ENCODE measurements at regions not wholly inside any gene's neighbourhood (a gene's known extent, or its start where the extent isn't known, plus 50 kb on each side); places are given as distances from the start of the nearest gene placed in this dataset.

DNA sequence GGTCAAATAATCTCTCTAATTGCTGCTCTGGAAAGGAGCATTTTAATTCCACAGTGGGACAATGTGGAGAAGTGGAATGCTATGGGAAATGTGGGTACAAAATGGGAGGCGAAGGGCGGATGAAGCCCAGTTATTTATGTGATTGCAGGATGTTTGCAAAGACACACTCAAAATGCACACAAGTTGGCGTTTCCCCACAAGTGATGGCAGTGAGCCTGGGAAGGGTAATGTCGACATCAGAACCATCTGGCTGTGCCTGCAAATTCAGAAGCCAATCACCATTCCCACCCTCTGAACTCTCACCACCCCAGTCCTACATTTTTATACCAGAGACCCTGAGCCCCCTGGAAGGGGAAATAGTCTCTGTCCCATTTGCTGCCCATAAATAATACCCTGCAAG is 201.1 kb downstream of the SOX9 start:
- no peaks in the 10 kb centered on the region for H3K27me3 ChIP-seq (ENCODE audit: control insufficient read depth, insufficient read depth, low read length)
- Mint-ChIP-seq H3K4me1 (no peaks in the 10 kb centered on the region), H3K36me3 (no peaks in the 10 kb centered on the region), H3K4me3 (no peak overlapping the region), H3K9me3 (peaks cover 0 to 17% (median 0%) of the 10 kb centered on the region in 7 donors), H3K27ac (no peak overlapping the region), H3K27me3 (peaks cover 4% of the 10 kb centered on the region)
- H3K4me1 ChIP-seq (ENCODE audit: control insufficient read depth, insufficient read depth, low read length, poor library complexity, severe bottlenecking): no peaks in the 10 kb centered on the region
- H3K4me3 ChIP-seq (ENCODE audit: low read depth, low read length): no peak overlapping the region
- no peak overlapping the region for H3K27ac ChIP-seq (ENCODE audit: insufficient read depth, low read length, poor library complexity, severe bottlenecking)
- no peaks in the 10 kb centered on the region for H3K9me3 ChIP-seq (ENCODE audit: control insufficient read depth in 2 of 2, low read length in 2 of 2)
- H3K36me3 ChIP-seq (ENCODE audit: control insufficient read depth, insufficient read depth, low read length): no peaks in the 10 kb centered on the region
- no peak for ATAC-seq (ENCODE audit: low read depth in 2 of 2)
- no peak for DNase-seq

DNA sequence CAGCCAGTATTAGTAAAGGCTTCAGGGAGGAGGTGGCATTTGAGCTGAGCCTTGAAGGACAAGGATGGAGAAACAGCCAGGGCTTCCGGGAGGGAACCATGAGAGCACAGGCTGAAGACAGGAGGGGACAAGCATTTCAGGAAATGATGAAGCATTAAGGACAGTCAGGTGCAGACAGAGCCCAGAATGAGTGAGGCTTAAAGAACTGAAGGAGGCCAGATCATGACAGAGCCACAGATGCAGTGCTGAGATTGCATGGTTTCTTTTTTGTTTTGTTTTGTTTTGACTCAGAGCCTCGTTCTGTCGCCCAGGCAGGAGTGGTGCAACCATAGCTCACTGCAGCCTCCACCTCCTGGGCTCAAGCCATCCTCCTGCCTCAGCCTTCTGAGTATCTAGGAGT is 211.5 kb downstream of the SOX9 start:
- no peaks in the 10 kb centered on the region for H3K4me1 Mint-ChIP-seq
- Histone ChIP-seq H3K36me3 (ENCODE audit: control insufficient read depth, insufficient read depth, low read length) (no peaks in the 10 kb centered on the region), H3K4me1 (ENCODE audit: control insufficient read depth, insufficient read depth, low read length, poor library complexity, severe bottlenecking) (no peaks in the 10 kb centered on the region), H3K27me3 (ENCODE audit: control insufficient read depth, insufficient read depth, low read length) (no peaks in the 10 kb centered on the region), H3K9me3 (ENCODE audit: control insufficient read depth in 2 of 2, low read length in 2 of 2) (no peaks in the 10 kb centered on the region), H3K4me3 (ENCODE audit: low read depth, low read length) (no peak overlapping the region), H3K27ac (ENCODE audit: insufficient read depth, low read length, poor library complexity, severe bottlenecking) (no peak overlapping the region)
- ATAC-seq (ENCODE audit: low read depth in 2 of 2) (no peak), DNase-seq (no peak)
- H3K27ac Mint-ChIP-seq: no peak overlapping the region
- H3K4me3 Mint-ChIP-seq: no peak overlapping the region
- no peaks in the 10 kb centered on the region for H3K27me3 Mint-ChIP-seq
- peaks cover 0 to 6% (median 0%) of the 10 kb centered on the region in 7 donors for H3K9me3 Mint-ChIP-seq
- H3K36me3 Mint-ChIP-seq: no peaks in the 10 kb centered on the region

DNA sequence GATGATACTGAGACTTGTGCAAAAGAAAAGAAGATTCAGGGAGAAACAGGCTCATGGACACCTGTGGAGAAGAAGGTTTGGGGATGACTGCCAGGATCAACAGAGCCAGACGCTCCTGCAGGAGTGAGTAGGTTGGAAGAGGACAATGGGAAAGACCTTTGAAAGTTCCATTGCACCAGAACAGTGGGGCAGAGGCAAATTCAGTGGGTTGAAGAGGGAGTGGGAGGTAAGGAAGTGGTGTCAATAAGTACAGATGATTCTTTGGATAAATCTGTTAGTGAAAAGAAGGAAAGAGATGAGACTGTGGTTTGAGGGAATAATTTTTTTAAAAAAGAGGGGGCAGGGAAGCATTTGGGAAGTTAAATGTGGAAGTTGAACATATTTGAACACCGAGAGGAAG is 212.8 kb downstream of the SOX9 start:
- Histone ChIP-seq H3K4me3 (ENCODE audit: low read depth, low read length) (no peak overlapping the region), H3K4me1 (ENCODE audit: control insufficient read depth, insufficient read depth, low read length, poor library complexity, severe bottlenecking) (no peaks in the 10 kb centered on the region), H3K27ac (ENCODE audit: insufficient read depth, low read length, poor library complexity, severe bottlenecking) (no peak overlapping the region), H3K9me3 (ENCODE audit: control insufficient read depth in 2 of 2, low read length in 2 of 2) (no peaks in the 10 kb centered on the region), H3K27me3 (ENCODE audit: control insufficient read depth, insufficient read depth, low read length) (no peaks in the 10 kb centered on the region), H3K36me3 (ENCODE audit: control insufficient read depth, insufficient read depth, low read length) (no peaks in the 10 kb centered on the region)
- DNase-seq: no peak
- no peak for ATAC-seq (ENCODE audit: low read depth in 2 of 2)
- H3K4me3 Mint-ChIP-seq: no peak overlapping the region
- no peaks in the 10 kb centered on the region for H3K27me3 Mint-ChIP-seq
- H3K9me3 Mint-ChIP-seq: peaks cover 0 to 6% (median 0%) of the 10 kb centered on the region in 7 donors
- H3K27ac Mint-ChIP-seq: no peak overlapping the region
- no peaks in the 10 kb centered on the region for H3K36me3 Mint-ChIP-seq
- H3K4me1 Mint-ChIP-seq: no peaks in the 10 kb centered on the region

DNA sequence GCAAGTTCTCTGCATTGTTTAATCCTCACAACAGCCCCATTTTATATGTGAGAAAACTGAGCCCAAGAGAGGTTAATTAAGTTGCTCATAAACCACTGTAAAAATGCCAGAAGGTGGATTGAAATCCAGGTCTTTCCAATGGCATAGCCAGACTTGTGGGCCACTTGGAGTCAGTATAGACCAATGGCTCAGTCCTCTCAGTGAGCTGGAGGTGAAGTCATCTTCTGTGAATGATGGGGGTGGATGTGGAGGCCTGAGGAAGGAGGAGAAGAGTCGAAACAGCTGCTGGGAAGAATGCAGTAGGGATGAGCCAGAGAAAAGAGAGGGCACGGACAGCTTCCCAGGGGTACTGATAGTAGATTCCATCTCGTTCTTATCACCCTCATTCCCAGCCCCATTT is 213.4 kb downstream of the SOX9 start:
- Histone ChIP-seq H3K36me3 (ENCODE audit: control insufficient read depth, insufficient read depth, low read length) (no peaks in the 10 kb centered on the region), H3K27me3 (ENCODE audit: control insufficient read depth, insufficient read depth, low read length) (no peaks in the 10 kb centered on the region), H3K4me3 (ENCODE audit: low read depth, low read length) (no peak overlapping the region), H3K27ac (ENCODE audit: insufficient read depth, low read length, poor library complexity, severe bottlenecking) (no peak overlapping the region), H3K4me1 (ENCODE audit: control insufficient read depth, insufficient read depth, low read length, poor library complexity, severe bottlenecking) (no peaks in the 10 kb centered on the region), H3K9me3 (ENCODE audit: control insufficient read depth in 2 of 2, low read length in 2 of 2) (no peaks in the 10 kb centered on the region)
- H3K4me1 Mint-ChIP-seq: no peaks in the 10 kb centered on the region
- H3K36me3 Mint-ChIP-seq: no peaks in the 10 kb centered on the region
- DNase-seq: no peak
- H3K27me3 Mint-ChIP-seq: no peaks in the 10 kb centered on the region
- peaks cover 0 to 6% (median 0%) of the 10 kb centered on the region in 7 donors for H3K9me3 Mint-ChIP-seq
- H3K27ac Mint-ChIP-seq: no peak overlapping the region
- no peak overlapping the region for H3K4me3 Mint-ChIP-seq
- ATAC-seq (ENCODE audit: low read depth in 2 of 2): no peak

DNA sequence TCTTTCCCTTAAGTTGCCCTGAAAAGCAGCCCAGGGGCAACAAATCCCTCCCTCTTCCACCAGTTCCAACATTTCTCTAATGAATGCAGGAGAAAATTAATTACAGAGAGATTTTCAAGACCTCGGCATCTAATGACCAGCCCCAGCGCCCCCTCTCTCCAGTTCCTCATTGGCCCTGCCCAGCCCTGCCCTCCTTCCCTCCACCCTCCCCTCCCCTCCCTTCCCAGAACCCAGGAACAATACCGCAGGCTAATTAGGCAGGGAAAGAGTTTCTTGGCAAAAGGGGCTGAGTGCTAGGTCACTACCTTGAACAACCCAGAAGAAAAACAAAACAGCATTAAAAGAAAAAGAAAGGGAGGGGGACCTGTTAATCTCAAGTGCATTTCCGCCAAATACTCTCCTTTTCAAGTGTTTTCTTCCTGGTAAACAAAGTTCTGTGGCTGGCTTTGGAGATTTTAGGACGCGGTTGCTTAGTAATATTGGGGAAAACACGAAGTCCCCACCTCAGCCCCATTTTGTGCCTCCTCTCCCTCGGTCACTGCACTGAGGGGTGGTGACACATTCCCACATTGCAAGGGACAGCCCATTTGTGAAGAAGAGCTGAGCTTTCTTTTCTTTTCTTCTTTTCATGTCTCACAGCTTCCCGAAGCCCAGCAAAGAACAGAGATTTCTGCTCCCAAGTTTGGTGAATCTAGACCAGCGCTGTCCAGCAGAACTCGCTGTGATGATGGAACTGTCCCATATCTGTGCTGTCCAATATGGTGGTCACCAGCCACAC is 215.4 kb downstream of the SOX9 start:
- no peak for ATAC-seq (ENCODE audit: low read depth in 2 of 2)
- no peaks in the 10 kb centered on the region for H3K36me3 ChIP-seq (ENCODE audit: control insufficient read depth, insufficient read depth, low read length)

DNA sequence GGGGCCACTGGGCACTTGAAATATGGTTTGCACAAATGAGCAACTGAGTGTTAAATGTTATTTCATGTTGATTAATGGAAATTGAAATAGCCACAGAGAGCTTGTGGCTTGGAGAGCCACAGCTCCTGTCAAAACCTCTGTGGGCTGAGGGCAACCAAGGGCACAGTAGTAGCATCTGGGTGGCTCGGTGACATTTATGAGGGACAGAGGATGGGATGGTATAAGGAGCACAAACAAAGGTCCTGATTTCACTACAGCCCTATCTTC is 215.9 kb downstream of the SOX9 start:
- Histone ChIP-seq H3K27ac (ENCODE audit: insufficient read depth, low read length, poor library complexity, severe bottlenecking) (no peak overlapping the region), H3K4me1 (ENCODE audit: control insufficient read depth, insufficient read depth, low read length, poor library complexity, severe bottlenecking) (no peaks in the 10 kb centered on the region), H3K9me3 (ENCODE audit: control insufficient read depth in 2 of 2, low read length in 2 of 2) (no peaks in the 10 kb centered on the region), H3K27me3 (ENCODE audit: control insufficient read depth, insufficient read depth, low read length) (no peaks in the 10 kb centered on the region), H3K36me3 (ENCODE audit: control insufficient read depth, insufficient read depth, low read length) (no peaks in the 10 kb centered on the region), H3K4me3 (ENCODE audit: low read depth, low read length) (no peak overlapping the region)
- no peaks in the 10 kb centered on the region for H3K36me3 Mint-ChIP-seq
- peaks cover 0 to 6% (median 0%) of the 10 kb centered on the region in 7 donors for H3K9me3 Mint-ChIP-seq
- H3K27me3 Mint-ChIP-seq: no peaks in the 10 kb centered on the region
- ATAC-seq (ENCODE audit: low read depth in 2 of 2) (no peak), DNase-seq (no peak)
- H3K4me1 Mint-ChIP-seq: no peaks in the 10 kb centered on the region
- no peak overlapping the region for H3K4me3 Mint-ChIP-seq
- no peak overlapping the region for H3K27ac Mint-ChIP-seq

More for the DNA sequence above, 215.4 kb downstream of the SOX9 start:
- Mint-ChIP-seq H3K27me3 (no peaks in the 10 kb centered on the region), H3K9me3 (peaks cover 0 to 6% (median 0%) of the 10 kb centered on the region in 7 donors), H3K27ac (no peak overlapping the region), H3K36me3 (no peaks in the 10 kb centered on the region), H3K4me1 (no peaks in the 10 kb centered on the region), H3K4me3 (no peak overlapping the region)
- DNase-seq: no peak
- Histone ChIP-seq H3K9me3 (ENCODE audit: control insufficient read depth in 2 of 2, low read length in 2 of 2) (no peaks in the 10 kb centered on the region), H3K27me3 (ENCODE audit: control insufficient read depth, insufficient read depth, low read length) (no peaks in the 10 kb centered on the region), H3K4me1 (ENCODE audit: control insufficient read depth, insufficient read depth, low read length, poor library complexity, severe bottlenecking) (no peaks in the 10 kb centered on the region), H3K27ac (ENCODE audit: insufficient read depth, low read length, poor library complexity, severe bottlenecking) (no peak overlapping the region), H3K4me3 (ENCODE audit: low read depth, low read length) (no peak overlapping the region)

DNA sequence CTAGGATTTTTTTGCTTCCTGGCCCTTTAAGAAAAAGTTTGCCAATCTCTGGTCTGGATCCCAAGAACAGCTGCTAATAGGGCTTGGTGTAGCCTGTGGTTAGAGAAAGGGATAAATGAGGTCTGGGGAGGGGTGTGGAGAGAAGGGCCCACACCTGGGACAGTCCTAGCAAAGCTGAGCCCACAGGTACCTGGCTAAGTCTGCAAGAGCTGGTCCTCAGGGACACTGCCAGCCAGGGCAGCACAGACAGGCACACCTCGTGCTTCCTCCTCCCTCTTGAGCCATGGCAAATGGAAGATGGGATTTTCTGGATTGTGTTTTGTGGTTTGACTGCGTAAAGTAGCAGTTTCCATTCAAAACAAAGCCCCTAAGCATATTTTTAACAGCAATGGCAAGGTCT is 217.5 kb downstream of the SOX9 start:
- no peak for ATAC-seq (ENCODE audit: low read depth in 2 of 2)
- Mint-ChIP-seq H3K36me3 (no peaks in the 10 kb centered on the region), H3K27ac (no peak overlapping the region)

More for the DNA sequence above, 217.5 kb downstream of the SOX9 start:
- Histone ChIP-seq H3K9me3 (ENCODE audit: control insufficient read depth in 2 of 2, low read length in 2 of 2) (no peaks in the 10 kb centered on the region), H3K36me3 (ENCODE audit: control insufficient read depth, insufficient read depth, low read length) (no peaks in the 10 kb centered on the region), H3K27ac (ENCODE audit: insufficient read depth, low read length, poor library complexity, severe bottlenecking) (no peak overlapping the region), H3K4me1 (ENCODE audit: control insufficient read depth, insufficient read depth, low read length, poor library complexity, severe bottlenecking) (no peaks in the 10 kb centered on the region), H3K4me3 (ENCODE audit: low read depth, low read length) (no peak overlapping the region), H3K27me3 (ENCODE audit: control insufficient read depth, insufficient read depth, low read length) (no peaks in the 10 kb centered on the region)
- Mint-ChIP-seq H3K4me3 (no peak overlapping the region), H3K27me3 (no peaks in the 10 kb centered on the region), H3K9me3 (peaks cover 0 to 2% (median under 1%) of the 10 kb centered on the region in 7 donors), H3K4me1 (no peaks in the 10 kb centered on the region)
- DNase-seq: no peak

All from CD4-positive, CD25-positive, alpha-beta regulatory T cell (primary cell).